ENCODE measurements at regions not wholly inside any gene's neighbourhood (a gene's known extent, or its start where the extent isn't known, plus 50 kb on each side); places are given as distances from the start of the nearest gene placed in this dataset.
"Not testable (repeated sequence)": the region's sequence is repeated elsewhere in the genome, so short reads cannot be mapped to it uniquely, and the experiment has no call there.

GRCh38 chr16:87108278-87108677 lies 208.9 kb downstream of the C16orf95 start:
- DNase-seq, result no peak
- no peaks in the 10 kb centered on the region for H3K27me3 ChIP-seq (ENCODE audit: control insufficient read depth, insufficient read depth)
- intact Hi-C loops (cut with DNase I), result no loop called here
- WGBS, result 75% methylated on average over 4 of the region's 4 CpGs
- no peaks in the 10 kb centered on the region for H3K4me1 ChIP-seq (ENCODE audit: control insufficient read depth, insufficient read depth, low read length)
- H3K4me3 ChIP-seq (ENCODE audit: low read length), result no peak overlapping the region
- H3K27ac ChIP-seq (ENCODE audit: low read length), result no peak overlapping the region
- no peaks in the 10 kb centered on the region for H3K9me3 ChIP-seq (ENCODE audit: control insufficient read depth, low read length)
- no peak for ATAC-seq

DNA sequence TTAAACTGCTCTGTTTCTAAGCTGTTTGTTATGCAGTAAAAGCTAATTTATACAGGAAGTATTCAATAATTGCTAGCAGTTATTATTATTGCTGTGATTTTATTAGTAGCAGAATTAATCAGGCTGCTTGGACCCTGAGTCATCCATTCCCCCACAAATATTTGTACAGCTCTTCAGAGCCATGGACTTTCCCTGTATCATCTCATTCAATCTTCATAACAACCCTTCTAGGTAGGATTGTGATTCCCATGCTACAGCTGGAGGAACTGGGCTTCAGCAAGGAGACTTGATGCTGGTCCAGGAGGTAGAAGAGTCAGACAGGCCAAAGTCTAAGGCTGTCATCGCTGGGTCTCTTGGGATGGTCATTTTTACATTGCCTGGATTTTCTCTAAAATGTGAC lies 208.3 kb downstream of the C16orf95 start:
- Histone ChIP-seq H3K9me3 (ENCODE audit: control insufficient read depth, low read length) (no peaks in the 10 kb centered on the region), H3K4me1 (ENCODE audit: control insufficient read depth, insufficient read depth, low read length) (no peaks in the 10 kb centered on the region), H3K27me3 (ENCODE audit: control insufficient read depth, insufficient read depth) (no peaks in the 10 kb centered on the region), H3K4me3 (ENCODE audit: low read length) (no peak overlapping the region), H3K27ac (ENCODE audit: low read length) (no peak overlapping the region)
- DNase-seq (no peak), ATAC-seq (no peak)
- 98% methylated on average over 1 of the region's 1 CpG for WGBS
- intact Hi-C loops (cut with DNase I), result no loop called here

- Histone ChIP-seq H3K4me1 (ENCODE audit: control insufficient read depth, insufficient read depth, low read length) (no peaks in the 10 kb centered on the region), H3K27me3 (ENCODE audit: control insufficient read depth, insufficient read depth) (no peaks in the 10 kb centered on the region), H3K9me3 (ENCODE audit: control insufficient read depth, low read length) (no peaks in the 10 kb centered on the region), H3K27ac (ENCODE audit: low read length) (no peak overlapping the region), H3K4me3 (ENCODE audit: low read length) (no peak overlapping the region)
- ATAC-seq (no peak), DNase-seq (no peak)
- intact Hi-C loops (cut with DNase I), result no loop called here
- WGBS, result 85% methylated on average over 5 of the region's 5 CpGs
These were observed 202.4 kb downstream of the C16orf95 start for GRCh38 chr16:87114832-87115231.

DNA sequence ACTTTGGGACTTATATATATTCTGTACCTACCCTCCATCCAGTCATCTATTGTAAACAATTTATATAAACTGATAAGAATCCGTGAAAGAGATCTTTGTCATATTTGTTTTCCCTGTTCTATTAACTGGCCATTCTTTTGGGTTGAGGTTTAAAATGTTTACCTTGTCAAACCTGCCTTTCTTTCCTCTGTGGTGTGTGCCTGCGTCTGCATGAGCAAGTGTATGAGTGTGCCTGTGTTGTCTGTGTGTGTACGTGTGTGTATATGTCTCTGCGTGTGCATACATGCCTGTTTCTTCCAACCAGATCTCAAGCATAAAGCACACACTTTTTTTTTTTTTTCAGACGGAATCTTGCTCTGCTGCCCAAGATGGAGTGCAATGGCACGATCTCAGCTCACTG lies 201.5 kb downstream of the C16orf95 start:
- Histone ChIP-seq H3K27ac (ENCODE audit: low read length) (no peak overlapping the region), H3K9me3 (ENCODE audit: control insufficient read depth, low read length) (no peaks in the 10 kb centered on the region), H3K4me1 (ENCODE audit: control insufficient read depth, insufficient read depth, low read length) (no peaks in the 10 kb centered on the region), H3K27me3 (ENCODE audit: control insufficient read depth, insufficient read depth) (no peaks in the 10 kb centered on the region), H3K4me3 (ENCODE audit: low read length) (no peak overlapping the region)
- WGBS, result 83% methylated on average over 6 of the region's 6 CpGs
- DNase-seq (no peak), ATAC-seq (no peak)
- intact Hi-C loops (cut with DNase I), result no loop called here

DNA sequence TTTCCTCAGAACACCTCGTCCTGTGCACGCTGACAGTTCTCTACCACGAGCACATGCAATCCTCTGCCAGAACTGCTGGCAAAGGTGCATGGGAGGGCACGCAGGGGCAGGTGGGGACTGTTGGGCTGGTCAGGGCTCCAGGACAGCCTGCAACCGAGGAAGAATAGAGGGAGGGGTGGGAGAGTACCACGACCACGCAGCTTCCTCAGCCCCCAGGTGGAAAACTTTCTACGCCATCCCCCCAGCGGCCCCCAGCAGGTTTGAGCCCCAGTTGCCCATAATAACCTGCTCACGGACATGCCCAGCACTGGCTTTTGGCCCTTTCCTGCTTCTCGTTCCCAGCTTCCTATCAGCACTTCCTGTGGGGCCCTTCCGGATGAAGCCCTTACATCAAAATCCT lies 199.3 kb downstream of the C16orf95 start:
- 44% methylated on average over 12 of the region's 12 CpGs for WGBS
- intact Hi-C loops (cut with DNase I), result no loop called here
- ATAC-seq, result peak in 1 of 2 donors; percentile 32
- no peaks in the 10 kb centered on the region for H3K27me3 ChIP-seq (ENCODE audit: control insufficient read depth, insufficient read depth)
- H3K9me3 ChIP-seq (ENCODE audit: control insufficient read depth, low read length), result no peaks in the 10 kb centered on the region
- H3K4me3 ChIP-seq (ENCODE audit: low read length), result no peak overlapping the region
- DNase-seq, result peak in 1 of 3 donors; percentile 36
- H3K4me1 ChIP-seq (ENCODE audit: control insufficient read depth, insufficient read depth, low read length), result no peaks in the 10 kb centered on the region
- no peak overlapping the region for H3K27ac ChIP-seq (ENCODE audit: low read length)

DNA sequence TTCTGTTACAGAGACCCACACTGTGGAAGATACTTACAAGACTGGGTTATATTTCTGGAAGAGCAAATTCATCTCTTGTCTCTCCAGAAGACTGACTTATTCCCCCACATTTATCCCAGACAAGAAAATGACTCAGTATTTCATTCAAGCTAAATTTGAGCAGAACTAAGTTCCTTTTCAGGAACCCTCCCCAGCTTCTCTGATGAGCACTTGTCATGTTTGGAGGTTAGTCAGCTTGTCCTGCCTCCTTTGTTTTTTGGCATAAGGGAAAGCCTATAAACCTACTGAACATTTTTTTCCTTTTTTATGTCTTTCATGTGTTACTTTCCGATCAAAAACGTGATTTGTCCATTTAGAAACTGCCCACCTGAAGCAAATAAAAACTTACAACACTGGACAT lies 198.0 kb downstream of the C16orf95 start:
- Histone ChIP-seq H3K27me3 (ENCODE audit: control insufficient read depth, insufficient read depth) (no peaks in the 10 kb centered on the region), H3K4me1 (ENCODE audit: control insufficient read depth, insufficient read depth, low read length) (no peaks in the 10 kb centered on the region), H3K4me3 (ENCODE audit: low read length) (no peak overlapping the region), H3K27ac (ENCODE audit: low read length) (no peak overlapping the region), H3K9me3 (ENCODE audit: control insufficient read depth, low read length) (no peaks in the 10 kb centered on the region)
- ATAC-seq, result no peak
- intact Hi-C loops (cut with DNase I), result no loop called here
- no peak for DNase-seq
- WGBS, result 85% methylated on average over 2 of the region's 2 CpGs

GRCh38 chr16:87119748-87120147 lies 197.4 kb downstream of the C16orf95 start:
- H3K4me1 ChIP-seq (ENCODE audit: control insufficient read depth, insufficient read depth, low read length), result no peaks in the 10 kb centered on the region
- no peak overlapping the region for H3K27ac ChIP-seq (ENCODE audit: low read length)
- DNase-seq (no peak), ATAC-seq (no peak)
- no peak overlapping the region for H3K4me3 ChIP-seq (ENCODE audit: low read length)
- no peaks in the 10 kb centered on the region for H3K27me3 ChIP-seq (ENCODE audit: control insufficient read depth, insufficient read depth)
- intact Hi-C loops (cut with DNase I), result no loop called here
- WGBS, result 91% methylated on average over 9 of the region's 9 CpGs
- H3K9me3 ChIP-seq (ENCODE audit: control insufficient read depth, low read length), result no peaks in the 10 kb centered on the region

DNA sequence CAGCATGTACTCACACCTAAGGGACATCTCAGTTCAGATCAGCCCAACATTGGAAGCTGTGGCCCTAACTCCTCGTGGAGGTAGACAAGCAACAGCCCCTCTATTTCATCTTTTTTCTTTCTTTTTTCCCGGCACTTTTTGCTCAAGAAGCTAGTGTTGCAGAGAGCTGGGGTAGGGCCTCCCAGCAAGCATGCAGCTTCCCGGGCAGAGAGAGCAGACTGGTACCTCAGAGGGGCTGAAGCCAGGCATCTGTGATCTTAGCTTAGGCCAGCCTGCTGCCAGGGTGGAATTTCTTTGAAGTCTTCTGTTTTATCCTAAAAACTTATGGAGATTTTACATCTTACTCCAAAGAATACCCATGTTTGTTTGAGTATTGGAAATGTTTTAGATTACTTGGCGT lies 195.4 kb downstream of the C16orf95 start:
- no peaks in the 10 kb centered on the region for H3K9me3 ChIP-seq (ENCODE audit: control insufficient read depth, low read length)
- 81% methylated on average over 4 of the region's 4 CpGs for WGBS
- DNase-seq (no peak), ATAC-seq (no peak)
- no peak overlapping the region for H3K27ac ChIP-seq (ENCODE audit: low read length)
- H3K4me3 ChIP-seq (ENCODE audit: low read length), result no peak overlapping the region
- intact Hi-C loops (cut with DNase I), result no loop called here
- H3K4me1 ChIP-seq (ENCODE audit: control insufficient read depth, insufficient read depth, low read length), result no peaks in the 10 kb centered on the region
- H3K27me3 ChIP-seq (ENCODE audit: control insufficient read depth, insufficient read depth), result no peaks in the 10 kb centered on the region

GRCh38 chr16:87123356-87124001 lies 193.7 kb downstream of the C16orf95 start:
- Histone ChIP-seq H3K9me3 (ENCODE audit: control insufficient read depth, low read length) (no peaks in the 10 kb centered on the region), H3K27ac (ENCODE audit: low read length) (no peak overlapping the region), H3K27me3 (ENCODE audit: control insufficient read depth, insufficient read depth) (no peaks in the 10 kb centered on the region), H3K4me3 (ENCODE audit: low read length) (no peak overlapping the region), H3K4me1 (ENCODE audit: control insufficient read depth, insufficient read depth, low read length) (no peaks in the 10 kb centered on the region)
- no peak for ATAC-seq
- 96% methylated on average over 12 of the region's 12 CpGs for WGBS
- no peak for DNase-seq
- intact Hi-C loops (cut with DNase I), result no loop called here

DNA sequence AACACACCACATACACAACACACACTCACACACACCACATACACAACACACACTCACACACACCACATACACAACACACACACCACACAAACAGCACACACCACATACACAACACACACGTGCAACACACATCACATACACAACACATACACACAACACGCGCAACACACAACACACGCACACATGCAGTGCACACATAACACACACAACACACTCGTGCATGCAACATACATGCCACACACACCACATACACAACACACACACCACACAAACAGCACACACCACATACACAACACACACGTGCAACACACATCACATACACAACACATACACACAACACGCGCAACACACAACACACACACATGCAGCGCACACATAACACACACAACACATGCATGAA lies 192.8 kb downstream of the C16orf95 start:
- DNase-seq, result not testable (repeated sequence)

DNA sequence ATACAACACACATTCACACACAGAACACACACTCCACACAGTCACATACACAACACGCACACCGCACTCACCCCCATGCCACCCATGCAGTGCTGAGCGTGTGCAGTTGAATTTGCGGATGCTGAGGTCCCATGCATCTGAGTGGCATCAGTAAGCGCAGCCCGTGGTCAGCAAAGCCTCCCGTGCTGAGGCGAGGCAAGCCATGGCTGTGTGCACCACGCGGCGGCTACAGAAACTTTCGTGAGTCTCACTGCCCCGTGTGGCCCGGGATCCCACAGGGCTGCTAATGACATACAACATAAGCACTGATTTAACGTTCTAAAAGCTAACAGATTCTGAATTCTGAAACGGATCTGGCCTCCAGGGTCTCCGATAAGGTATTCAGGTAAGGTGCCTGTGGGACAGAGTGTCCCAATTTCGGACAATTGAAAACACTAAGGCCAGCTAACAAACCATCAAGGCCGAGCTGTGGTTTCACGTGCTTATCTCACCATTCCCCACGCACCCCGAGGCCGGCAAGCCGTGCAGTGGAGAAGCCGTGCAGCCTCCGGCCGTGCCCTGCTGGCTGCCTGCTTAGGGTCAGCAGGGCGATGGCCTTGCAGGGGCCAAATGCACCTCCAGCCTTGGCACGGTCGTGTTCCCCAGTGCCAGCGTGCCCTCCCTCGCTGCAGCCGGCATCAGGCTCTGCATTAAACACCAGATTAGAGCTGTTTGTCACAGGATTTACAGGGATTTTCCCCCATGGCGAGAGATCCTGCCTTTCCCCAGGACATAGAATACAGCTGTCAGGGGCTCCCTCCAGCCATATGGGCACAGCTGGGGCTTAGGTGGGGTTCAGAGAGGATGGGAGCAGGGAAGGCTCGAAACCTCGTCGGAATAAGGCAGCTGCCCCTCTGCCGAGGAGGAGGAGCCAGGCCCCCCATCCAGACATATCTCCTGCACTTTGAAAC lies 191.7 kb downstream of the C16orf95 start:
- Histone ChIP-seq H3K27me3 (ENCODE audit: control insufficient read depth, insufficient read depth) (no peaks in the 10 kb centered on the region), H3K9me3 (ENCODE audit: control insufficient read depth, low read length) (no peaks in the 10 kb centered on the region), H3K27ac (ENCODE audit: low read length) (no peak overlapping the region), H3K4me3 (ENCODE audit: low read length) (no peak overlapping the region), H3K4me1 (ENCODE audit: control insufficient read depth, insufficient read depth, low read length) (no peaks in the 10 kb centered on the region)
- peak; percentile 43 to 45 for ATAC-seq
- DNase-seq, result peak in 2 of 3 donors; percentile 71 to 81
- WGBS, result 54% methylated on average over 38 of the region's 38 CpGs
- intact Hi-C loops (cut with DNase I), result no loop called here

More for the DNA sequence above, 192.8 kb downstream of the C16orf95 start:
- H3K4me1 ChIP-seq (ENCODE audit: control insufficient read depth, insufficient read depth, low read length); H3K27me3 ChIP-seq (ENCODE audit: control insufficient read depth, insufficient read depth); H3K27ac ChIP-seq (ENCODE audit: low read length); H3K9me3 ChIP-seq (ENCODE audit: control insufficient read depth, low read length); ATAC-seq; intact Hi-C loops (cut with DNase I); H3K4me3 ChIP-seq (ENCODE audit: low read length): not testable (repeated sequence)
- WGBS, result 96% methylated on average over 9 of the region's 9 CpGs

Data from right cardiac atrium (tissue), 5 donors.